HG02759 (cell line): ENCODE measurements at regions not wholly inside any gene's neighbourhood (a gene's known extent, or its start where the extent isn't known, plus 50 kb on each side); places are given as distances from the start of the nearest gene placed in this dataset.
"Not testable (repeated sequence)": the region's sequence is repeated elsewhere in the genome, so short reads cannot be mapped to it uniquely, and the experiment has no call there.

Experiments
- ATAC-seq: cut with Tn5 transposase; IDR thresholded peaks from one replicate; pipeline ENCODE4 v1.9.1; 2021; ENCODE audit warnings: mild to moderate bottlenecking, moderate library complexity; ENCODE audit not compliant: unreplicated experiment

GRCh38 chr7:49438281-49438680, 335.2 kb upstream of the VWC2 start:
- no peak for ATAC-seq

- ATAC-seq: no peak
Measured at GRCh38 chr7:49443515-49443914, 329.9 kb upstream of the VWC2 start.

GRCh38 chr7:49453486-49453885, 320.0 kb upstream of the VWC2 start:
- ATAC-seq: no peak

DNA sequence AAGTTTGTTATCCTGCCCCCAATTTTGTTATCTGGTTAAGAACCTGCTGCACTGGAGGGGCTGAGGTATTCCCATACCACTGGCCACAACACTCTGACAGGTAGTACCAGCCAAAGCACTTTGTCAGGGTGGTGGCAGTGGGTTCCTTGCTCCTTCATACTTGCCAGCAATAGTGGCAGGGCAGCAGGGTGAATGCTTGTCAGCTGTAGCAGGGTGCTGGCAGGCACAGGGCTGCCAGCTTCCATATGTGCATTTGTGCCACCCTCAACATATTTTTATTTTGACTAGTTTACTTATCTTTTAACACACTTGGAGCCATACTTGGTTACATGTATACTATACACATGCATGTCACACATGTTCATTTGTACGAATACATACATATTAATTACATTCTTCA, 294.0 kb upstream of the VWC2 start:
- ATAC-seq: no peak

DNA sequence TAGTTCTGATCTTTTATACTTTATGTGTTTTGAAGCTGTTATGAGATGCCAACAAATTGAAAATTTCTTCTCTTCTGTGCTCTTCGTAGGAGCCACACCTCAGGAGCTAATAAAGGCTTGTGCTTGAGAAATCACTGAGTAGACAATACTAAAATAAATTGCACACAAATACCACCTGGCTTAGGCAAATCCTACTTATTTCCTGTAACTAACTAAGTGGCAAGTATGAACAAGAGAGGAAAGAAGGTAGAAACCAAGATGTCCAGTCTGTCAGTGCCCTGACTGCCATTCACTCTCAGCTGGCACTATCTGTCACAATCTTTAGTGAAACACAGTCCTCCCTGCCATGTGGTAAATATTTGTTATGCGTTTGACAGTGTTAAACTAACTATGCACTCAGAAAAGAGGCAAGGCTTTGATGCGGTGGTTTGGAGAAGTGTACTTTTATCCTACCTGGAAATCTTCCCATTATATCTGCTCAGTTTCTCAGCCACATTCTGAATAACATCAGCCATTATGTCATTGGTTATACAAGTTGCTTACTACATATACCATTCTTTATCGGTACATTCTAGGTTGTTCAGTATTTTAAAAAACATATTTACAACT, 293.4 kb upstream of the VWC2 start:
- ATAC-seq: no peak

- no peak for ATAC-seq
Measured at GRCh38 chr7:49481075-49481474, 292.4 kb upstream of the VWC2 start.

GRCh38 chr7:49483142-49483541, 290.3 kb upstream of the VWC2 start:
- peak; percentile 76 for ATAC-seq

GRCh38 chr7:49486974-49487829, 286.2 kb upstream of the VWC2 start:
- ATAC-seq: no peak

DNA sequence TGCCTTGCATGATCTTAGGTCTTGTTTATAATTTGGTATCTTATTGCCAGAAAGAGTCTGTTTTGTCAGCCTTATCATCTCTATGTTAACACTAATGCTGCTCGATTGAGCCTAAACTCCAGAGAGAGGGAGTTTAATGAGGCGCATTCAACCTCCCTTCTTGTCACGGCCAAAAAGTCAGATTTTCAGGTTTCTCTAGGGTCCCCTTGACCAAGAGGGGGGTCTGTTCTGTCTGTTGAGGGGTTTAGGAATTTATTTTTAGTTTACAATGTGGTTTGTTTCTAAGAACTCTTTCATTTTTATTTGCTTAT, 285.7 kb upstream of the VWC2 start:
- no peak for ATAC-seq

DNA sequence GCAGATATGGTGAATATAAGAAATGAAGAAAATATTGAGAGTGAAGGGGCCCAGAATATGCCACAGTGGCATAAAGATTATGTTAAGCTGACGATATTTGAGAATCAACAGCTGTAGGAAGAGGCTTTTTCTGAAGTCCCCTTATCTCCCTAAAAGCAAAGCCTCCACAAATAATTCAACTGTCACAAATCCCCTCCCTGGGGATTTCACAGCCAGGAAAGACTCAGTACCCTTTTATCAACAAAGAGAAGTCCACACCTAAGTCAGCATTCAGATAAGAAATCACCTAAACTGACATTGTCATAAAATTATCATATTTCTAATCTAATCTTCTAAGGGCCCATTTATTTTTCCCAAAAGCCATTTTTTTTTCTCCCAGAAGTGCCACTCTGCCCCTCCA, 284.9 kb upstream of the VWC2 start:
- ATAC-seq: no peak

- no peak for ATAC-seq
Measured at GRCh38 chr7:49497471-49497870, 276.0 kb upstream of the VWC2 start.

GRCh38 chr7:49500741-49501140, 272.7 kb upstream of the VWC2 start:
- no peak for ATAC-seq

- not testable (repeated sequence) for ATAC-seq
Measured at GRCh38 chr7:49507206-49507605, 266.2 kb upstream of the VWC2 start.

DNA sequence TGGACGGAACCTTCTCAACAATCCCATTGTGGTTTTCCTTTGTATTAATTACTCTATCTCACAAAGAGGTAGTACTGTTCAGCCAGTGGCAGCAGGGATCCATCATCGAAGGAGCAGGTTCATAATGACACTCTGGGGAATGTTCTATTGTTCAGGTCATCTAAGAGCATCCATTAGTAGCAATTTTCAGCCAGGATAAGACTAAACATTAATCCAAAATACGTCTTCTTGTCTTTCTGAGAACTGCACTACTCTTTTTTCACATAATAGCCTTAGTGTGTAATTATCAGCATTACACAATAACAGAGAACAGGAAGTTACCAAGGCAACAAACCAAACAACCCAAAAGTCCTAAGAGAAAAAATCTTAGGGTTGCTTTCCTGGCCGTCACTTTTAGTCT, 259.5 kb upstream of the VWC2 start:
- no peak for ATAC-seq

GRCh38 chr7:49520951-49521350, 252.5 kb upstream of the VWC2 start:
- no peak for ATAC-seq

DNA sequence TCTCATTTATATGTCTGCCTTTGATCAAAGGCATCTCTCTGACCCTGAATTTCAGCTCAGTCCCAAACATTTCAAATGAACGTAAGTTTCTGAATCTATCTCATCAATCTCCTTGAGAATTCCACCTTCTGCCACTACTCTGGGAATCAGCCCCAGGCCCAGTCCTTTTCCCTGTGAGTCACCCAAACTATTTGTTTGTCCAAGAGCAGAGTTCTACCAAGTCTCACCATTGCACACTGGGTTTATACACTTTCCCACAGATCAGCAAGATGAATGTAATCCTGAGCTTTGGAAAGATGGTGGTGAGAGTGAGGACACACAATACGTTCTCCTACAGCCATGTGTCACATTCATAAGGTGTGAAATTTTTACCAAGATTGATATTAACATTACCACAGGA, 251.3 kb upstream of the VWC2 start:
- no peak for ATAC-seq

- ATAC-seq: no peak
Measured at GRCh38 chr7:49523870-49524269, 249.6 kb upstream of the VWC2 start.

DNA sequence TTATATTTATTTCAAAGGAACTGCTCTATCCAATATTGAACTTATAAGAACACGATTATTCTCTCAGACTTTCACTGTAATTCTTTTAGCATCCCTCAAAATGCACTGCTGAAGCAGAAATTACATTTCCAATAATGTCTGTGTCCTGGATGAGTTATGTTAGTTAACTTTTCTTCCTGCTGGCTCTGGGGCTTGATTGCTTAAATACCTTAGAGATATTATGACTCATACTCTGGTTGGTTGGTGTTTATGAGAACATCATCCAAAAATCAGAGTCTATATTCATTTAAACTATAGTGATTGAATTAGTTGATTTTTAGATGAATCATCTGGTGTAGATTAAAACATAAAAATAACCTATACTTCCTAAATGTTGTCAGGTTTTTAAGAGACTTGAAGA, 246.3 kb upstream of the VWC2 start:
- ATAC-seq: no peak

- ATAC-seq: no peak
Measured at GRCh38 chr7:49530481-49530880, 243.0 kb upstream of the VWC2 start.

DNA sequence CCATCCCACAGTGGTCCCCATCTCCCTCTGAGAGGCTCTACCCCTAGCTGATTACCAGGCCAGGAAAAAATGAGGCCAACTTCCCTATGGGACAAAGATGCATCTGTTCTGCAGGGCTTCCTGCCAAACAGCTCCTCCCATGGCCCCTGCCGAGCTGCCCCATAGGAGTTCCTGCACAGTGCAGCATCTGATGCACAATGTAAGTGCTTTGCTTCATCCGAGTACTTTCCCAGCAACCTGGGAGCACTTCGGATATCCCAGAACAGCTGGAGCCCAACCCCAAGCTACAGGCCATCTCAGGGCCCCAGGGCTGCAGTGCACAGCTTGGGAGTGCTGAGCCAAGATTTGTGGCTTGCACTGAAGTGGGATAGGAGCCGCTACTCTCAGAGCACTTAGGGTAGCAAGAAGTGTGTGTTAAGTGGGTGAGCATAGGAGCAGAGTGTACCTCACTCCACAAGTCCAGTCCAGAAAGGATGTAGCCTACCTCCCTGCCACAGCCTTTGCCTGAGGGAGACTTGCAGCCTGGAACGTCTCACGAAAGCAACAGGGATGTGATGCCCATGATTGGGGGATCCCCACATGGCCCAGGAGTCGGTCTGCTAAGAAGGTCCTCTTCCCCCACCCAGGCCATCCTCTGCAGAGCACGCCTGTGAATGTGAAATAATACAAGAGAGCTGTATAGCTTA, 209.6 kb upstream of the VWC2 start:
- ATAC-seq: peak; percentile 16

- ATAC-seq: peak; percentile 75
Measured at GRCh38 chr7:49564379-49564714, 209.1 kb upstream of the VWC2 start.

GRCh38 chr7:49577576-49577975, 195.9 kb upstream of the VWC2 start:
- ATAC-seq: no peak
